ENCODE measurements at regions not wholly inside any gene's neighbourhood (a gene's known extent, or its start where the extent isn't known, plus 50 kb on each side); places are given as distances from the start of the nearest gene placed in this dataset.

DNA sequence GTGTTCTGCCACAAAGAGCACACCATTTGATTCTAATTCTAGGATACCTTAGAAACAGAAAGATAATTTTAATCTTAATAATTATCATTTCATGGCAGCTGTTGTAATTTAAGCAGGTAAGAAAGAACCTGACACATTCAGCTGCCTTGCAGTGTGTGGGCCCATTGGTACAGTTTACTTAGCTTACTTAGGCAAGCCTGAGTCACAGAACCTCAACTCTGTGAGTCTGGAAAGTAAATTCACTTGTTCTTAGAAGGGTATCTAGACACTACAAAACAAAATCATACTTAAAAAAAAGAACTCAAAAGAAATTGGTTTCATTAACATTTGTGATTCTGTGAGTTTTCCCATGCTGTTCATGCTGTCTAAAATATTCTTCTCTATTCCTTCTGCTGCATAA lies 956.3 kb upstream of the SLC39A10 start:
- TF ChIP-seq, protein P1, sequence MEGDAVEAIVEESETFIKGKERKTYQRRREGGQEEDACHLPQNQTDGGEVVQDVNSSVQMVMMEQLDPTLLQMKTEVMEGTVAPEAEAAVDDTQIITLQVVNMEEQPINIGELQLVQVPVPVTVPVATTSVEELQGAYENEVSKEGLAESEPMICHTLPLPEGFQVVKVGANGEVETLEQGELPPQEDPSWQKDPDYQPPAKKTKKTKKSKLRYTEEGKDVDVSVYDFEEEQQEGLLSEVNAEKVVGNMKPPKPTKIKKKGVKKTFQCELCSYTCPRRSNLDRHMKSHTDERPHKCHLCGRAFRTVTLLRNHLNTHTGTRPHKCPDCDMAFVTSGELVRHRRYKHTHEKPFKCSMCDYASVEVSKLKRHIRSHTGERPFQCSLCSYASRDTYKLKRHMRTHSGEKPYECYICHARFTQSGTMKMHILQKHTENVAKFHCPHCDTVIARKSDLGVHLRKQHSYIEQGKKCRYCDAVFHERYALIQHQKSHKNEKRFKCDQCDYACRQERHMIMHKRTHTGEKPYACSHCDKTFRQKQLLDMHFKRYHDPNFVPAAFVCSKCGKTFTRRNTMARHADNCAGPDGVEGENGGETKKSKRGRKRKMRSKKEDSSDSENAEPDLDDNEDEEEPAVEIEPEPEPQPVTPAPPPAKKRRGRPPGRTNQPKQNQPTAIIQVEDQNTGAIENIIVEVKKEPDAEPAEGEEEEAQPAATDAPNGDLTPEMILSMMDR (IDR thresholded peaks at IDR 0.05) = no peak
- TF ChIP-seq EP300 (IDR thresholded peaks at IDR 0.05) (no peak), POLR2AphosphoS5 (IDR thresholded peaks at IDR 0.05) (no peak), POLR2A (IDR thresholded peaks at IDR 0.05) (no peak)
- Histone ChIP-seq H3K27me3 (no peaks in the 10 kb centered on the region), H3K4me1 (no peaks in the 10 kb centered on the region), H3K27ac (no peak overlapping the region), H3K36me3 (no peaks in the 10 kb centered on the region), H3K9me3 (no peaks in the 10 kb centered on the region), H3K4me3 (no peak overlapping the region)
- intact Hi-C loops (cut with DNase I) = no loop called here
- no peak for DNase-seq

DNA sequence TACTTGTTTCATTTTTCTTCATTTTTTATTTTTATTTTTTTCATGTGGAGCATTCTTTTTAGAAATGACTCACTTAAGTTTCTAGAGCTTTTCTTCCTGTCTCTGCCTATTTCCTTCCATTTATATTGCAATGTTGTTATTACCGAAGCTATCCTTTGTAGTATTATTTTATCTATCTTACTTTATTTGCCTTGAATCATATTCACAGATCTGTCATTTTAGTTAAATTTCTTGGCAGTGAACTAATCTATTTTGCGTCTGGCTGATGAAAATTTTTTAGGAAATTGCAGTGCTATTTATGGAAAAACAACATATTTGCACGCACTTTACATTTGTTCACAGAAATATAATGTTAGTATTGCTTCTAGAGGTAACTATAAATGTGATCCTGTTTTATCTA lies 956.9 kb upstream of the SLC39A10 start:
- DNase-seq = no peak
- Histone ChIP-seq H3K27me3 (no peaks in the 10 kb centered on the region), H3K4me1 (no peaks in the 10 kb centered on the region), H3K36me3 (no peaks in the 10 kb centered on the region), H3K9me3 (no peaks in the 10 kb centered on the region), H3K27ac (no peak overlapping the region), H3K4me3 (no peak overlapping the region)
- 83 to 87% methylated on average over 3 of the region's 3 CpGs for WGBS, 2 donors
- no peak for TF ChIP-seq POLR2AphosphoS5 (IDR thresholded peaks at IDR 0.05)
- TF ChIP-seq, protein P1 (IDR thresholded peaks at IDR 0.05) = no peak
- no peak for TF ChIP-seq EP300 (IDR thresholded peaks at IDR 0.05)
- no peak for TF ChIP-seq POLR2A (IDR thresholded peaks at IDR 0.05)
- intact Hi-C loops (cut with DNase I) = no loop called here

DNA sequence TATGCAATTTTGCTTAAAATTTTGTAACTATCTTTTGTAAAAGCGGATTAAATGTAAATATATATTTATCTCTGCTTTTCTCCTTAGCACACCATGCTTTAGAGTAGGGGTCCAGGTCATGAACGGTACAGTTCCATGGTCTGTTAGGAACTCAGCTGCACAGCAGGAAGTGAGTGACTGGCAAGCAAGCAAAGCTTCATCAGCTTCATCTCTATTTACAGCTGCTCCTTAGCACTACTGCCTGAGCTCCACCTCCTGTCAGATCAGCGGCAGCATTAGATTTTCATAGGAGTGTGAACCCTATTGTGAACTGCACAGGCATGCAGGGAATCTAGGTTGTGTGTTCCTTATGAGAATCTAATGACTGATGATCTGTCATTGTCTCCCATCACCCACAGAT lies 959.0 kb upstream of the SLC39A10 start:
- no peak overlapping the region for H3K27ac ChIP-seq
- no peak for TF ChIP-seq POLR2AphosphoS5 (IDR thresholded peaks at IDR 0.05)
- DNase-seq = no peak
- H3K4me1 ChIP-seq = no peaks in the 10 kb centered on the region
- WGBS, 2 donors = 55 to 69% methylated on average over 3 of the region's 3 CpGs
- H3K9me3 ChIP-seq = no peaks in the 10 kb centered on the region
- no peaks in the 10 kb centered on the region for H3K27me3 ChIP-seq
- no peak overlapping the region for H3K4me3 ChIP-seq
- intact Hi-C loops (cut with DNase I) = no loop called here
- H3K36me3 ChIP-seq = no peaks in the 10 kb centered on the region

DNA sequence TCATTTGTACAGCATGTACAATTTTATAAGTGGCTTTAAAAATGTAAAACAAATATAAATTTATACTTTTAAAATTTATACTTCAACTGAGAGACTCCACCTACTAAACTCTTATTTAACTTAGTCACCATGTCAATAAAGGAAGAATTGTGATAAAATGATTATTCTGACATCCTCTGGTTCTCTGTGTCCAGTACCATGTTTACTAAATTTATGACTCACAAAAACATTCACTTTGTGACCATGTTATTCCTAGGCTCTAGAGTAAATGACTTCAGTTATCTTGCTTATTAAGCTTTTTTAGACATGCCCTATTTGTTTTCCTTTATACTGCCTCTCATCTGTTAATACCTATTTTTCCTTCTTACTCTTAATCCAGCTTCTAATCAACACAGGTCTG lies 959.6 kb upstream of the SLC39A10 start:
- Histone ChIP-seq H3K27ac (no peak overlapping the region), H3K9me3 (no peaks in the 10 kb centered on the region), H3K36me3 (no peaks in the 10 kb centered on the region), H3K27me3 (no peaks in the 10 kb centered on the region), H3K4me3 (no peak overlapping the region), H3K4me1 (no peaks in the 10 kb centered on the region)
- DNase-seq = no peak
- intact Hi-C loops (cut with DNase I) = no loop called here
- TF ChIP-seq POLR2AphosphoS5 (IDR thresholded peaks at IDR 0.05) = no peak
- TF ChIP-seq, protein P1 (IDR thresholded peaks at IDR 0.05) = no peak
- TF ChIP-seq POLR2A (IDR thresholded peaks at IDR 0.05) = no peak
- no peak for TF ChIP-seq EP300 (IDR thresholded peaks at IDR 0.05)

DNA sequence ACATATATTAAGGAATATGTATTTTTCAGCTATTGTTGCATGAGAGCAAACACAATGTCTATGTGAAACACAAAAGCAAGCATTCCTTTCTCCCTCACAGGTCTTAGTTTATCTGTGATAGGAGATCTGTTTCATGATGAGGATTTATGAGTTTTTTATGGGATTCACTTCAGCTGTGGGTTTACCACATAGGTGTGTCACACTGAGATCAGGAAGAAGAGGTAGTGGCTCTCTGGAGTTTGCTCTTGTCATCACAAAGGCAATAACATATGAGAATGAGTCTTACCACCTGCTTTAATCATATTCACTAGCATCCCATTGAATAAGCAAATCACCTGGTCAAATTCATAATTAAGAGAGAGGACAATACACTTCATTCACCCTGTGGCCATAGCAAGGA lies 960.3 kb upstream of the SLC39A10 start:
- no peaks in the 10 kb centered on the region for H3K9me3 ChIP-seq
- no peaks in the 10 kb centered on the region for H3K36me3 ChIP-seq
- H3K4me1 ChIP-seq = no peaks in the 10 kb centered on the region
- no peak overlapping the region for H3K27ac ChIP-seq
- no peak for DNase-seq
- no peaks in the 10 kb centered on the region for H3K27me3 ChIP-seq
- no peak for TF ChIP-seq EP300 (IDR thresholded peaks at IDR 0.05)
- intact Hi-C loops (cut with DNase I) = no loop called here
- no peak overlapping the region for H3K4me3 ChIP-seq

DNA sequence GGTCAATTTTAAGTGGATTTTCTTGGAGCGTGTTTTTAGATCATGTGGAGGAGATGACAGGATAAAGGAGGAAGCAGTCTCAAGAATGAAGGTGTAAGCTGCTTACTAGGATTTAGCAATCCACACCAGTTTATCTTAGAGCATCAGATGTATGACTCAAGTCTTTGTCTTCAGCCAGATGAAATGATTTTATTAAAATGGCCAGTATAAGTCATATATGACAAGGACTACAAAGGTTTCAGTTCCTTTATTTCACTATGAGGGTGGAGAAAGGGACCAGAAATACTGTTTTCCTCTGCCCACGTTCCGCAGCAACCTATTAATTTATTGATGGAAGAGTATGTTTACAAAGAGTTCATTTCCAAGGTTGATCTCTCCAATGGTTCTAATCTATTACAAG lies 970.5 kb upstream of the SLC39A10 start:
- no peaks in the 10 kb centered on the region for H3K4me1 ChIP-seq
- DNase-seq = no peak
- no peaks in the 10 kb centered on the region for H3K9me3 ChIP-seq
- H3K27ac ChIP-seq = no peak overlapping the region
- intact Hi-C loops (cut with DNase I) = no loop called here
- no peaks in the 10 kb centered on the region for H3K36me3 ChIP-seq
- H3K4me3 ChIP-seq = no peak overlapping the region
- 79 to 82% methylated on average over 3 of the region's 3 CpGs for WGBS, 2 donors
- no peaks in the 10 kb centered on the region for H3K27me3 ChIP-seq
- TF ChIP-seq POLR2A (IDR thresholded peaks at IDR 0.05) (no peak), EP300 (IDR thresholded peaks at IDR 0.05) (no peak), POLR2AphosphoS5 (IDR thresholded peaks at IDR 0.05) (no peak)
- TF ChIP-seq, protein P1 (IDR thresholded peaks at IDR 0.05) = no peak

All from sigmoid colon (tissue), 6 donors.